Stimulated activated CD8-positive, alpha-beta memory T cell treated with anti-CD3 and anti-CD28 coated beads, Interleukin-7, amount 100 ng/mL, for 24 hours (primary cell): ENCODE measurements at regions not wholly inside any gene's neighbourhood (a gene's known extent, or its start where the extent isn't known, plus 50 kb on each side); places are given as distances from the start of the nearest gene placed in this dataset.

Source experiments
- DNase-seq: peaks from one replicate; pipeline ENCODE4 v3.0.0-alpha.2; 2020; ENCODE audit warnings: low read depth

- DNase-seq: no peak
Measured at GRCh38 chr2:88832992-88833389, 141.5 kb downstream of the RPIA start.

GRCh38 chr2:88834376-88834775 is 142.9 kb downstream of the RPIA start:
- DNase-seq: no peak

DNA sequence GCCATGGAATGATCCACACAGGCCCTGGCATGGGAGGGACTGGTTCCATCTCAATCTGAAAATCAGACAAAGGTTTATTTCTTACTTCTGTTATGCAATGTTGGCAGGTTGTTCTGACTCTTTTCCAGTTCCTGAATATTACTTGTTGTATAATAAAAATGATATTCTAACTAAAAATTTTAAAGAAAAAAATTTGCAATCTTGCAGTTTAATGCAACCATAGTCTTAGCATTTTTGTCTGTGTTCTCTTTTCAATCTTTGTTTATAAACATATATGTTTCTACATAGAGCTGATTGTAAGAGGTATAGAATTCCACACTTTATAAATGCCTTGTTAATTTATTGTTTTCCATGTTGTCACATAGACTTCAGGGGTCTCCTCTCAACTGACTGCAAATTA is 143.4 kb downstream of the RPIA start:
- no peak for DNase-seq

- no peak for DNase-seq
Measured at GRCh38 chr2:88835726-88836125, 144.3 kb downstream of the RPIA start.

- no peak for DNase-seq
Measured at GRCh38 chr2:88836351-88836750, 144.9 kb downstream of the RPIA start.

- DNase-seq: no peak
Measured at GRCh38 chr2:88837511-88838160, 146.2 kb downstream of the RPIA start.

DNA sequence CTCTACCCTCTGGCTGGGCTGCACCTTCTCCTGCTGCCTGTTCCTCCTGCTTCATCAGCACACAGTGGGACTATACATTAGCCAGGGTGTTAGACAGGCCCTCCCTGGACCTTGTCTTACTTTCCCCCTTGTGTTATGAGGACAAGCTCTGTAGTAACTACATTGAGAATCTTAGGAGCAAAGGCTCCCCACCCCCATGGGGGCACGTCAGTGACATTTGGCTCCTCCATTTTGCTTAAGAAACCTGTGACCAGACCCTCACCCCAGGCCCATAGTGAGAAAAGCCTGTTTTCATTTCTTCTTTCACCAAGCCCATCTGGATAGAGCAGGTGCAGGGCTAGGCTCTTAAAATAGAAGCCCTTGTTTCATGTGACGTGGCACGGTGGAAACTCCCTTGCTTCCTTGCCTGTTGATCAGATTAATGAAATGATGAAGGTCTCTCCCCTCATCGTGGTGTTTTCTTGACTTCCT is 146.7 kb downstream of the RPIA start:
- DNase-seq: no peak

DNA sequence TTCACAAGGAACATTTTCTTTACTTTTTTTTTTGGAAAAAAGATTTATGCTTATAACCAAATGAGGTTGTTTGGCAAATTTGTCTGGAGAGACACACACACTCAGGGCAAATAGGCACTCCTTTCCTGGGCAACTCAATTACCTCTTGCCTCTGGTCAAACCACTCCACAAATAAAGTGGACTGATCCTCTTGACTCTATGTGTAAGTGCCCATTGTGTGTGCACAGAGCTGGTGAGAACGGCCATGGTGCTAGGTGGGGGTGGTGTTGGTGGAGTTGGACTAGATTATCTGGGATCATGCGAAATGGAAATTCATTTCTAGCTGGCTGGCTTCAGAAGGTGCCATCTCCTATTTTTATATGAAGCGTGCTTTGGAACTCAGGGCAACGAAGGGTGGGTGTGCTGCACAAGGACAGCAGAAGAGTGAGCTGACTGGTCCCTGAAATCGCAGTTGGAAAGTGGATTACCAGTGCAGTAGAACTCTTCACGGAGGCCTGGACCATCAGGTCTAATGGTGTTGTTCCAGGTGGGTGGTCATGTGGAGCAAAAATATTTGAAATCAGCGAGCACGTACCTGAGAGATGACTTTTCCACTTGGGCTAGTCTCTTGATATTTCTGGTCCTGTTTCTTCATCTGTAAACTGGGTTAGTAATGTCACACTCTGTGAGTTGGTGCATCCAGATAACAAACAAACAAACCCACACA is 149.9 kb downstream of the RPIA start:
- no peak for DNase-seq

- DNase-seq: no peak
Measured at GRCh38 chr2:88842656-88843460, 151.4 kb downstream of the RPIA start.

DNA sequence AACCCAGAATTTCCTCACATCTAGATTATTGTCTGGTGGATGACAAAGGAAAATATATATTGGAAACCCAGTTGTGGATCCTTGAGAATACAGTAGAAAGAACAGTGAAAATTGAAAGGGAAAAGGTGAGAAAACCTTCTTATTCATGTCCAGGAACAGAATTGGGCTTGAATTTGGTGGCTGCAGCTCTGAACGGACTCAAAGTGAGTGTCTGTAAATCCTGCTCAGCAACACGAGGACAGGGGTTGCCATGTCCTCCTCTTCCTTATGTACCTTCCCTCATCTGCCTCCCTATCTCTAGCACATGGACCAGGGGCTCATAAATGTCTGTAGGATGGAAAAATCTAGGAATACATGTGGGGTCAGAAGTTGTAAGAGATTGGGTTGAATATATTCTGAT is 152.2 kb downstream of the RPIA start:
- DNase-seq: no peak

- DNase-seq: no peak
Measured at GRCh38 chr2:88844960-88845359, 153.5 kb downstream of the RPIA start.

DNA sequence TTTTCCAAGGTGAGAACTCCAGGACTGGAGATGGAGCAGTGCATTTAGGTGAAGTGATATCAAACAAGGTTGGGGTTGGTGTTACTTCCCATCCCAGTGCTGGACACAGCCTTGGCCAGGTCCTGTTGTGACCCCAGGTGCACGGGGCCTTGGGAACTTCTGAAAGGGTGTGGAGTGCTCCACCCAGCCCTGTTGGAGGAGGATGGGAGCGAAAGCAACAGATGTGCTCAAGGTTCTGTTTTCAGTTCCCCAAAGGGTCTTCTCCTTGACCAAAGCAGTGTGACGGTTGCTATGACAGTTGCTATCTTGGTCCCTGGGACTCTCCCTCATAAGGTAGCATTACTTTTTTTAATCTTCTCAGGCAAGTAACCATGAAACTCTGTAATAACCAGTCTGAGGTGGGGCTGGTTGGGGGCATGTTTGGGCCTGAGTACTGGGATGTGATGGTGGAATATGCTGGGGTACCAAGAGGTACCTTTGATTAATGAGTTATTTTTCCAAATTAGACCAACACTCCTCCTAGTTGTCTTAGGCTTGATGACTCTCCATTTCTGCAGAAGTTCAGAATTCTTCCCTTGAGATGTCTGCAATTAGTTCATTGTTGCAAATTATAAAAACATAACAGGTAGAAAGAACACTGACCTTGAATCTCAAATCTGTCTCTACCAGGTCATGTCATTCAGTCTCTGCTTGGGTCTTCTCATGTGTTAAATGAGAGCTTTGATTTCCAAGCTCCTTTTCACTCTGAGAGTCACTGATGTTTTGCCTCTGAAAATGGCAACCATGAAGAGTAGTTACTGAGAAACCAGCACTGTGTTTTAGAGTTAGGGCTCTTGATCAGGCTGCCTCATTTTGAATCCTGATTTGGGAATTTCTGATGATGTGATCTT is 154.5 kb downstream of the RPIA start:
- DNase-seq: no peak

- no peak for DNase-seq
Measured at GRCh38 chr2:88852753-88853402, 161.4 kb downstream of the RPIA start.

DNA sequence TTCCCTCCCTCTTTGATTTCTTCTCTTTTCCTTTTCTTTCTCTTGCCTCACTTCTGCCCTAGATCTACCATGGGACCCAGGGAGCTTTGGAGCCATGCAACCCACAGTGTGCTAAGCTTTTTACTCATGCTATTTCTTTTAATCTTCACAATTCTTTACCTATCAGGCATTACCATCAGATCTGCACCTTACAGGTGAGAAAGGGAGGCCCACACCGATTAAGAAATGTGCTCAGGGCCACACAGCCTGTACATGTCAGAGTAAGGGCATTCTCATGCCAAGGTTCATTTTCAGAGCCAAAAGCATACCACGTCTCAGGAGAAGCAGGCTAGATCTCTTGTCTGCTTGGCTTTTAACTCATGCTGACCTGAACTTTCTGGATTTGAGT is 161.9 kb downstream of the RPIA start:
- DNase-seq: no peak

GRCh38 chr2:88854528-88854927 is 163.1 kb downstream of the RPIA start:
- no peak for DNase-seq

GRCh38 chr2:88855620-88856408 is 164.3 kb downstream of the RPIA start:
- DNase-seq: no peak

- DNase-seq: no peak
Measured at GRCh38 chr2:88856409-88857135, 165.1 kb downstream of the RPIA start.

GRCh38 chr2:88857274-88857741 is 165.8 kb downstream of the RPIA start:
- no peak for DNase-seq

DNA sequence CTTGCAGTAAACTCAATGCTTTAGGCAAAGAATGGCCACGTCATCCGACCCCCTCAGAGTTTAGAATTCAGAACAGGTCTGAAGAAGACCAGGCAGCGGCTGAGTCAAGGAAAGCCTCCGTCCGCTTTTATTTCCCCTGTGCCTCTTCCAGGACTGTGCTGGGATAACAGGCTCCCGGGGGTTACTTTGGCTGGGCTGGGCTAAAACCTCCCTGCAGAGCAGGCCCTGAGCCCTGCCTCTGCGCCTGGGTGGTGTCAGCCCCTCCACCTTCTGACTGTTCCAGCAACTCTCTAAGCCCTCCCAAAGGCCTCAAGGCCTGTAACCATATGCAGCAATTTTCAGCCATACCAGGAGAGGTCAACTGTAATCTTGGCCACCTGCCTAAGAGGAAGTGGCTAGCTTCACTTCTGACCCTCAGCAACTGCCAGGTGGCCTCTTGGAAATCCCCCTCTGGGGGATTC is 166.5 kb downstream of the RPIA start:
- no peak for DNase-seq

GRCh38 chr2:88859461-88859860 is 168.0 kb downstream of the RPIA start:
- DNase-seq: no peak
